Urinary bladder (tissue), 3 donors: ENCODE measurements at regions not wholly inside any gene's neighbourhood (a gene's known extent, or its start where the extent isn't known, plus 50 kb on each side); places are given as distances from the start of the nearest gene placed in this dataset.
"Not testable (repeated sequence)": the region's sequence is repeated elsewhere in the genome, so short reads cannot be mapped to it uniquely, and the experiment has no call there.

Source experiments
- DNase-seq: peaks from one replicate; pipeline ENCODE4 v3.0.0-alpha.2; 2015; ENCODE audit errors: extremely low spot score
- H3K27ac ChIP-seq: one replicate; pipeline ENCODE4 v1.5.1; 2013; ENCODE audit warnings: low read depth, mild to moderate bottlenecking, moderate library complexity
- H3K36me3 ChIP-seq: one replicate; pipeline ENCODE4 v1.6.1; 2013; ENCODE audit warnings: mild to moderate bottlenecking, moderate library complexity; ENCODE audit not compliant: insufficient read depth
- H3K4me1 ChIP-seq: one replicate; pipeline ENCODE4 v1.6.1; 2013; ENCODE audit warnings: mild to moderate bottlenecking, moderate library complexity; ENCODE audit not compliant: insufficient read depth
- H3K4me3 ChIP-seq: one replicate; pipeline ENCODE4 v1.5.1; 2013; ENCODE audit warnings: low read depth, low read length
- WGBS: extraction: QIAGEN DNeasy Blood & Tissue Kit; methylation state at CpG from one replicate; pipeline ENCODE4 v1.1.7; 2013; 5-methylcytosine and 5-hydroxymethylcytosine counted together
- donor health status: healthy with polysubstance abuse.
- donor health status: healthy.

- 81% methylated on average over 2 of the region's 2 CpGs for WGBS
- H3K27ac ChIP-seq = no peak overlapping the region
- no peaks in the 10 kb centered on the region for H3K36me3 ChIP-seq
Observed at GRCh38 chr6:105867821-105868220, 218.3 kb upstream of the PRDM1 start.

GRCh38 chr6:105867277-105867676 is 218.9 kb upstream of the PRDM1 start:
- Histone ChIP-seq H3K4me1 (no peaks in the 10 kb centered on the region), H3K4me3 (no peak overlapping the region), H3K36me3 (no peaks in the 10 kb centered on the region), H3K27ac (no peak overlapping the region)
- WGBS = 92% methylated on average over 5 of the region's 5 CpGs
- DNase-seq = no peak

More at GRCh38 chr6:105867821-105868220, 218.3 kb upstream of the PRDM1 start:
- H3K4me3 ChIP-seq = no peak overlapping the region
- no peak for DNase-seq
- H3K4me1 ChIP-seq = no peaks in the 10 kb centered on the region

- Histone ChIP-seq H3K27ac (no peak overlapping the region), H3K36me3 (no peaks in the 10 kb centered on the region)
- 86% methylated on average over 5 of the region's 5 CpGs for WGBS
Observed at GRCh38 chr6:105862936-105863607, 223.1 kb upstream of the PRDM1 start.

GRCh38 chr6:105860927-105861326 is 225.2 kb upstream of the PRDM1 start:
- not testable (repeated sequence) for H3K27ac ChIP-seq, H3K4me3 ChIP-seq, H3K36me3 ChIP-seq, H3K4me1 ChIP-seq, DNase-seq

More at GRCh38 chr6:105862936-105863607, 223.1 kb upstream of the PRDM1 start:
- DNase-seq = no peak
- no peaks in the 10 kb centered on the region for H3K4me1 ChIP-seq
- H3K4me3 ChIP-seq = no peak overlapping the region

- Histone ChIP-seq H3K4me1 (no peaks in the 10 kb centered on the region), H3K27ac (no peak overlapping the region), H3K4me3 (no peak overlapping the region), H3K36me3 (no peaks in the 10 kb centered on the region)
- no peak for DNase-seq
- 95% methylated on average over 1 of the region's 1 CpG for WGBS
Observed at GRCh38 chr6:105859457-105859856, 226.7 kb upstream of the PRDM1 start.

- 97% methylated on average over 3 of the region's 3 CpGs for WGBS
- H3K36me3 ChIP-seq, H3K4me1 ChIP-seq, H3K27ac ChIP-seq, H3K4me3 ChIP-seq, DNase-seq: not testable (repeated sequence)
Observed at GRCh38 chr6:105858639-105859038, 227.5 kb upstream of the PRDM1 start.

- no peak for DNase-seq
- no peak overlapping the region for H3K27ac ChIP-seq
- no peaks in the 10 kb centered on the region for H3K4me1 ChIP-seq
- no peaks in the 10 kb centered on the region for H3K36me3 ChIP-seq
- H3K4me3 ChIP-seq = no peak overlapping the region
- WGBS = 96% methylated on average over 7 of the region's 7 CpGs
Observed at GRCh38 chr6:105855433-105855832, 230.7 kb upstream of the PRDM1 start.

GRCh38 chr6:105853979-105854378 is 232.2 kb upstream of the PRDM1 start:
- not testable (repeated sequence) for H3K36me3 ChIP-seq, H3K4me3 ChIP-seq, H3K27ac ChIP-seq, DNase-seq, H3K4me1 ChIP-seq
- 95% methylated on average over 28 of the region's 33 CpGs for WGBS

- H3K36me3 ChIP-seq = no peaks in the 10 kb centered on the region
- H3K27ac ChIP-seq = no peak overlapping the region
- no peak overlapping the region for H3K4me3 ChIP-seq
- H3K4me1 ChIP-seq = no peaks in the 10 kb centered on the region
- WGBS = 75% methylated on average over 4 of the region's 4 CpGs
- no peak for DNase-seq
Observed at GRCh38 chr6:105851606-105852005, 234.5 kb upstream of the PRDM1 start.

- H3K27ac ChIP-seq = no peak overlapping the region
- 37% methylated on average over 10 of the region's 10 CpGs for WGBS
- H3K36me3 ChIP-seq = no peaks in the 10 kb centered on the region
- H3K4me1 ChIP-seq = no peaks in the 10 kb centered on the region
- DNase-seq = no peak
- H3K4me3 ChIP-seq = no peak overlapping the region
Observed at GRCh38 chr6:105851113-105851580, 235.0 kb upstream of the PRDM1 start.

GRCh38 chr6:105850261-105851112 is 235.6 kb upstream of the PRDM1 start:
- H3K27ac ChIP-seq = no peak overlapping the region
- no peak overlapping the region for H3K4me3 ChIP-seq
- WGBS = 72% methylated on average over 11 of the region's 11 CpGs
- DNase-seq = no peak
- no peaks in the 10 kb centered on the region for H3K36me3 ChIP-seq
- H3K4me1 ChIP-seq = no peaks in the 10 kb centered on the region

- Histone ChIP-seq H3K27ac (no peak overlapping the region), H3K36me3 (no peaks in the 10 kb centered on the region), H3K4me1 (no peaks in the 10 kb centered on the region), H3K4me3 (no peak overlapping the region)
- 86% methylated on average over 6 of the region's 6 CpGs for WGBS
- no peak for DNase-seq
Observed at GRCh38 chr6:105849746-105850145, 236.4 kb upstream of the PRDM1 start.

GRCh38 chr6:105847433-105847832 is 238.7 kb upstream of the PRDM1 start:
- no peak overlapping the region for H3K27ac ChIP-seq
- no peaks in the 10 kb centered on the region for H3K36me3 ChIP-seq
- no peaks in the 10 kb centered on the region for H3K4me1 ChIP-seq
- no peak for DNase-seq
- H3K4me3 ChIP-seq = no peak overlapping the region

- 55% methylated on average over 7 of the region's 7 CpGs for WGBS
- no peak for DNase-seq
- H3K4me1 ChIP-seq = no peaks in the 10 kb centered on the region
- no peak overlapping the region for H3K27ac ChIP-seq
- H3K4me3 ChIP-seq = no peak overlapping the region
- no peaks in the 10 kb centered on the region for H3K36me3 ChIP-seq
Observed at GRCh38 chr6:105844275-105844883, 241.8 kb upstream of the PRDM1 start.
